ENCODE measurements at regions not wholly inside any gene's neighbourhood (a gene's known extent, or its start where the extent isn't known, plus 50 kb on each side); places are given as distances from the start of the nearest gene placed in this dataset.

DNA sequence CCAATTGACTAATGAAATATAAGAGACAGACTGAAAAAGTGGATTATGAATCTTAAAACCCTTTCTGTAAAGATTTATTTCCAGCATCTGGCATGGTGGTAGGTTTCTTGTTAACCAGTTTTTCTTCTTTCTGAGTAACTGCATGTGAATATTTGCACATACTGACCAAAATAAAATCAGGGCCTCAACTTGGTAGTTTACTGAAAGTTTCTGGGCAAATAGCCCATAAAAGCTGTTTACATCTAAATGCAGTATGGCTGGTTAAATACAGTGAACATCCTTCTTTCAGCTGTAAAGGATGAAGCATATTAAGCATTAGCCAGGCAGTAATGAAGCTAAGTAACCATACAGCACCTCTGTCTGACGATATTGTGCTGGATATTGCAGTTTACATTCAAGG, 83.6 kb upstream of the EYS start:
- DNase-seq (no peak), ATAC-seq (no peak)
- Histone ChIP-seq H3K4me1 (no peaks in the 10 kb centered on the region), H3K4me3 (no peak overlapping the region), H3K36me3 (ENCODE audit: insufficient read depth in 1 of 2, low read depth in 1 of 2) (no peaks in the 10 kb centered on the region), H3K27ac (no peak overlapping the region), H3K9me3 (no peaks in the 10 kb centered on the region), H3K27me3 (ENCODE audit: insufficient read depth in 3 of 3, low read length in 2 of 3) (no peaks in the 10 kb centered on the region)
- TF ChIP-seq, protein P1, sequence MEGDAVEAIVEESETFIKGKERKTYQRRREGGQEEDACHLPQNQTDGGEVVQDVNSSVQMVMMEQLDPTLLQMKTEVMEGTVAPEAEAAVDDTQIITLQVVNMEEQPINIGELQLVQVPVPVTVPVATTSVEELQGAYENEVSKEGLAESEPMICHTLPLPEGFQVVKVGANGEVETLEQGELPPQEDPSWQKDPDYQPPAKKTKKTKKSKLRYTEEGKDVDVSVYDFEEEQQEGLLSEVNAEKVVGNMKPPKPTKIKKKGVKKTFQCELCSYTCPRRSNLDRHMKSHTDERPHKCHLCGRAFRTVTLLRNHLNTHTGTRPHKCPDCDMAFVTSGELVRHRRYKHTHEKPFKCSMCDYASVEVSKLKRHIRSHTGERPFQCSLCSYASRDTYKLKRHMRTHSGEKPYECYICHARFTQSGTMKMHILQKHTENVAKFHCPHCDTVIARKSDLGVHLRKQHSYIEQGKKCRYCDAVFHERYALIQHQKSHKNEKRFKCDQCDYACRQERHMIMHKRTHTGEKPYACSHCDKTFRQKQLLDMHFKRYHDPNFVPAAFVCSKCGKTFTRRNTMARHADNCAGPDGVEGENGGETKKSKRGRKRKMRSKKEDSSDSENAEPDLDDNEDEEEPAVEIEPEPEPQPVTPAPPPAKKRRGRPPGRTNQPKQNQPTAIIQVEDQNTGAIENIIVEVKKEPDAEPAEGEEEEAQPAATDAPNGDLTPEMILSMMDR (IDR thresholded peaks at IDR 0.05): no peak
- 49 to 72% (median 61%) methylated on average over 1 of the region's 1 CpG for WGBS, 3 donors
- intact Hi-C loops (cut with DNase I): no loop called here

DNA sequence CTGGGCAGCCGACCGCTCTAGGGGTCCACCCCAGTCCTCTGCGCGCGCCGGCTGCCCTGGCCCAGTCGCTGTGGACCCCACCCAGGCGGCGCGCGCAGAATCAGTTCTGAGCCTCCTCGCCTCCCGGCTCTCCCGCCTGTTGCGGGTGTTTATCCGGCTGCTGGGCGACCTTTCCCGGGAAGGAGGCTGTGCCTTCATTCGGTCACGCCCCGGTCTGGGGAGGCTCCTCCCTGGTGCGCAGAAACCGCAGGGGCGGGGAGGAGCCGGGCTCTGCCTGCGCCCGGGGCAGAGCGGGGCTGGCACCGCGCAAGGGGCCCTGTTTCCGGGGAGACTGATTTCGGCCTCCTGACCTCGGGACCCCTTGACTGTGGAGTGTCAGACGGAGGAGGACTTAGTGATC, 80.8 kb upstream of the EYS start:
- ATAC-seq (no peak), DNase-seq (peak in 1 of 2 donors; percentile 6)
- Histone ChIP-seq H3K4me1 (no peaks in the 10 kb centered on the region), H3K9me3 (no peaks in the 10 kb centered on the region), H3K36me3 (ENCODE audit: insufficient read depth in 1 of 2, low read depth in 1 of 2) (no peaks in the 10 kb centered on the region), H3K27me3 (ENCODE audit: insufficient read depth in 3 of 3, low read length in 2 of 3) (no peaks in the 10 kb centered on the region), H3K4me3 (no peak overlapping the region), H3K27ac (no peak overlapping the region)
- intact Hi-C loops (cut with DNase I): no loop called here
- 97 to 99% (median 98%) methylated on average over 33 to 34 of the region's 34 CpGs for WGBS, 3 donors
- TF ChIP-seq, protein P1 (IDR thresholded peaks at IDR 0.05): no peak

DNA sequence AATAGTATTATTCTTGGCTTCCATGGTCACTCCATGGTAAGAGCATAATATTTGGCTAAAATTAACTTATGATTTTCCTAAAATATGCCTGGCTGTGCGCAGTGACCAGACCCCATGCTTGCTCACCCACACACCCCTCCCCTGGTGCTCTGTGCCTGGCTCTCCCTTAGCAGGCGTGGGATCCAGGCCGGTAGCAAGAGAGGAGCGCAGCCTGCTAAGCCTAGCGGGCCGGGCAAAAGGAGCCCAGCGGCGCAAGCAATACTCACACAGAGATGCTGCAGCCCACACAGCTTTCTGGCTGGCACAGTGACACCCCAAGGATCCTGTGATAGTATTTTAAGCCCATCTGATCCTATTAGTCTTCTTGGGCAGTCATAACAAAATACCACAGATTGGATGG, 79.8 kb upstream of the EYS start:
- Histone ChIP-seq H3K9me3 (no peaks in the 10 kb centered on the region), H3K4me1 (no peaks in the 10 kb centered on the region), H3K4me3 (no peak overlapping the region), H3K27ac (no peak overlapping the region), H3K27me3 (ENCODE audit: insufficient read depth in 3 of 3, low read length in 2 of 3) (no peaks in the 10 kb centered on the region), H3K36me3 (ENCODE audit: insufficient read depth in 1 of 2, low read depth in 1 of 2) (no peaks in the 10 kb centered on the region)
- DNase-seq (no peak), ATAC-seq (no peak)
- 93 to 94% (median 94%) methylated on average over 8 of the region's 8 CpGs for WGBS, 3 donors
- intact Hi-C loops (cut with DNase I): no loop called here
- TF ChIP-seq, protein P1 (IDR thresholded peaks at IDR 0.05): no peak

DNA sequence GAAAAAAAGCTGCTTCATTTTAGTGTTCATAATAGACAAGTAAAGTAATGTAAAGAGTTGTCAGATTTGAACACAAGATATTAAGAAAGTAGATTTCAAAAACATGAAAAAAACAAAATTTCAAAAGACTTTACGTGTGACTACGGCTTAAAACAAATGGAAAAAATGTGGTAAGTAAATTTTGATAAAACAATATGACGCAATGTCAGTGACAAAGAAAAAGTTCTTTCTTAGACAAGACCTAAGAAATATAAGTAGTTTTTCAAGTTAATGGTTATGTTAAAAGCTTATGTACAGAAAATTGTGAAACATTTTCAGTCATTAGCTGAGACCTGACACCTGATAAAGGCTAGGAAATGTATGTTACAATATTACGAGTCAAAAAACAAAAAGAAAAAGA, 73.7 kb upstream of the EYS start:
- no peaks in the 10 kb centered on the region for H3K9me3 ChIP-seq
- no peaks in the 10 kb centered on the region for H3K27me3 ChIP-seq (ENCODE audit: insufficient read depth in 3 of 3, low read length in 2 of 3)
- H3K4me1 ChIP-seq: no peaks in the 10 kb centered on the region
- H3K36me3 ChIP-seq (ENCODE audit: insufficient read depth in 1 of 2, low read depth in 1 of 2): no peaks in the 10 kb centered on the region
- no peak overlapping the region for H3K27ac ChIP-seq
- DNase-seq: no peak
- ATAC-seq: no peak
- intact Hi-C loops (cut with DNase I): no loop called here
- no peak overlapping the region for H3K4me3 ChIP-seq
- 92 to 94% (median 93%) methylated on average over 4 of the region's 4 CpGs for WGBS, 3 donors
- TF ChIP-seq, protein P1 (IDR thresholded peaks at IDR 0.05): no peak

DNA sequence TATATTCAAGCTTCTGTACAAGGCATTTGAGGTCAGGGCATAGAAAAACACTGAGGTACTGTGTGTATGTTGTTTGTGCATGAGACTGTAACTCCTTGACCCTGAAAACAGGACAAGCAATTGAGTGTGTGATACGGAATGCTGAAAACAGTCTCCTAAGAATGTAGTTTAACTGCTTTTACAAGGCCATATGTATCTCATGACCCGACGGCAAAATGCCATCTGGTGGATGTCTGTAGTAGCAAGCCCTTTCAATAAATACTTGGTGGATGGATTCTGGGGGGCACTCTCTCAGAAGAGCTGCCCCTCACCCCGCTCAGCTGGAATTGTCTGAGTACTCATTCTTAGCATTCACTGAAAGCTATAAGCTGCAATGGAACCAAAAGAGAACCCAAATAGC, 69.3 kb upstream of the EYS start:
- Histone ChIP-seq H3K27me3 (ENCODE audit: insufficient read depth in 3 of 3, low read length in 2 of 3) (no peaks in the 10 kb centered on the region), H3K9me3 (no peaks in the 10 kb centered on the region), H3K36me3 (ENCODE audit: insufficient read depth in 1 of 2, low read depth in 1 of 2) (no peaks in the 10 kb centered on the region), H3K4me3 (no peak overlapping the region), H3K4me1 (no peaks in the 10 kb centered on the region), H3K27ac (no peak overlapping the region)
- ATAC-seq: no peak
- TF ChIP-seq, protein P1 (IDR thresholded peaks at IDR 0.05): no peak
- DNase-seq: no peak
- 47 to 51% (median 48%) methylated on average over 4 of the region's 4 CpGs for WGBS, 3 donors
- intact Hi-C loops (cut with DNase I): no loop called here
